HCT116 (cell line): ENCODE measurements at regions not wholly inside any gene's neighbourhood (a gene's known extent, or its start where the extent isn't known, plus 50 kb on each side); places are given as distances from the start of the nearest gene placed in this dataset.

Source experiments
- ATAC-seq: fragments of 200-7000 bp; cut with Tn5 transposase; 2 replicates; pipeline ENCODE4 v1.9.1; 2020; ENCODE audit warnings: mild to moderate bottlenecking, moderate library complexity
- BruUV-seq: library from RNA; stranded (reverse); fragments of 400-500 nt; replicated peaks from 2 replicates; lab custom pipeline; 2021; lab: Mats Ljungman, UMichigan
- CTCF ChIA-PET: fragments of 300-600 bp; sonication (Branson Sonifier 250); formaldehyde crosslinking; loops from one replicate; lab custom pipeline; 2021; ENCODE audit warnings: antibody characterized with exemption; lab: Charles Lee
- POLR2A ChIA-PET: fragments of 300-600, 350-600 bp; sonication (Branson Sonifier 250); formaldehyde crosslinking; loops from one replicate; lab custom pipeline; 2021; ENCODE audit warnings: antibody characterized with exemption; lab: Charles Lee
- RAD21 ChIA-PET, 2 experiments: fragments of 300-600 bp; sonication (Branson Sonifier 250); formaldehyde crosslinking; loops; one replicate each; lab custom pipeline; 2023; ENCODE audit warnings: low total read pairs in 2 of 2; ENCODE audit not compliant: uncharacterized antibody in 2 of 2, unreplicated experiment in 2 of 2, low non-redundant PET in 1 of 2; lab: Charles Lee
- DNase-seq: peaks from one replicate; pipeline ENCODE4 v3.0.0-alpha.2; 2010; ENCODE audit warnings: low read depth, low spot score
- H2AFZ ChIP-seq: fragments of 200-600 bp; shearing (Covaris generic), sonication (generic); 2 replicates; pipeline ENCODE4 v1.6.1; 2017; ENCODE audit warnings: low read depth, mixed run types, mixed read lengths, antibody characterized with exemption, low read length; ENCODE audit not compliant: poor library complexity, severe bottlenecking
- H3K27ac ChIP-seq: 2 replicates; pipeline ENCODE4 v1.5.1; 2012; ENCODE audit warnings: low read depth, low read length
- H3K27me3 ChIP-seq: fragments of 200-600 bp; sonication (generic); 2 replicates; pipeline ENCODE4 v1.6.1; 2016; ENCODE audit warnings: mixed run types, low read length, mixed read lengths; ENCODE audit not compliant: insufficient read depth
- H3K36me3 ChIP-seq, 2 experiments: fragments of 200-500 bp in 1 of 2; fragments of 200-600 bp in 1 of 2; sonication (Bioruptor generic) in 1 of 2; sonication (generic) in 1 of 2; 2 replicates each; pipeline versions ENCODE4 v1.5.1 to v1.6.1; 2014 to 2016; ENCODE audit warnings: low read length in 2 of 2, inconsistent platforms in 1 of 2, mixed read lengths in 1 of 2, mixed run types in 1 of 2; ENCODE audit not compliant: insufficient read depth in 2 of 2, control insufficient read depth in 1 of 2
- H3K4me1 ChIP-seq, 2 experiments: fragments of 200-600 bp in 1 of 2; sonication (generic) in 1 of 2; 2 replicates each; pipeline versions ENCODE4 v1.5.1 to v1.6.1; 2012 to 2017; ENCODE audit warnings: low read length in 2 of 2, inconsistent platforms in 1 of 2, mild to moderate bottlenecking in 1 of 2, mixed read lengths in 1 of 2, mixed run types in 1 of 2, moderate library complexity in 1 of 2; ENCODE audit not compliant: insufficient read depth in 2 of 2, control insufficient read depth in 1 of 2
- H3K4me2 ChIP-seq: fragments of 200-600 bp; sonication (generic); 2 replicates; pipeline ENCODE4 v1.6.1; 2017; ENCODE audit warnings: mixed run types, low read length, mixed read lengths
- H3K4me3 ChIP-seq, 2 experiments: fragments of 200-600 bp in 1 of 2; sonication (generic) in 1 of 2; replicated peaks in 1 of 2; 2 replicates each; pipeline ENCODE4 v1.5.1; 2011 to 2016; ENCODE audit warnings: low read length in 2 of 2, control low read depth in 1 of 2, low read depth in 1 of 2, mild to moderate bottlenecking in 1 of 2, mixed read lengths in 1 of 2, mixed run types in 1 of 2
- H3K79me2 ChIP-seq: fragments of 200-600 bp; sonication (generic); 2 replicates; pipeline ENCODE4 v1.6.1; 2017; ENCODE audit warnings: mild to moderate bottlenecking, mixed run types, low read length, moderate library complexity, mixed read lengths; ENCODE audit not compliant: insufficient read depth
- H3K9ac ChIP-seq: fragments of 200-600 bp; sonication (generic); 2 replicates; pipeline ENCODE4 v1.6.1; 2016; ENCODE audit warnings: low read length, mixed read lengths
- H3K9me2 ChIP-seq: fragments of 200-600 bp; sonication (generic), shearing (Covaris generic); 2 replicates; pipeline ENCODE4 v1.6.1; 2017; ENCODE audit warnings: mixed run types, mild to moderate bottlenecking, moderate library complexity; ENCODE audit not compliant: insufficient read depth
- H3K9me3 ChIP-seq, 2 experiments: fragments of 200-500 bp in 1 of 2; fragments of 200-600 bp in 1 of 2; sonication (Bioruptor generic) in 1 of 2; sonication (generic) in 1 of 2; 2 replicates each; pipeline ENCODE4 v1.6.1; 2014 to 2017; ENCODE audit warnings: low read length in 2 of 2, mixed read lengths in 2 of 2, inconsistent platforms in 1 of 2, low read depth in 1 of 2, mild to moderate bottlenecking in 1 of 2, mixed run types in 1 of 2, moderate library complexity in 1 of 2; ENCODE audit not compliant: control insufficient read depth in 1 of 2, insufficient read depth in 1 of 2
- H4K20me1 ChIP-seq: fragments of 200-600 bp; sonication (generic), shearing (Covaris generic); 2 replicates; pipeline ENCODE4 v1.6.1; 2017; ENCODE audit warnings: mixed run types, mild to moderate bottlenecking, moderate library complexity; ENCODE audit not compliant: insufficient read depth
- ATF3 ChIP-seq: IDR thresholded peaks from 2 replicates; pipeline ENCODE4 v1.6.1; 2012
- CEBPB ChIP-seq: IDR thresholded peaks from 2 replicates; pipeline ENCODE4 v1.6.1; 2012; ENCODE audit warnings: low read depth
- CTCF ChIP-seq, 3 experiments: fragments of 200-600 bp in 1 of 3; sonication (generic) in 1 of 3; IDR thresholded peaks in 2 of 3; conservative IDR thresholded peaks in 1 of 3; 2 replicates each; pipeline ENCODE4 v1.5.1; 2012 to 2017; ENCODE audit warnings: low read depth in 2 of 3, low read length in 2 of 3, antibody characterized with exemption in 1 of 3, borderline replicate concordance in 1 of 3, control low read depth in 1 of 3, mild to moderate bottlenecking in 1 of 3, mixed read lengths in 1 of 3, mixed run types in 1 of 3, moderate library complexity in 1 of 3; ENCODE audit not compliant: insufficient read depth in 1 of 3
- EZH2 ChIP-seq: fragments of 200-600 bp; sonication (generic); IDR thresholded peaks from 2 replicates; pipeline ENCODE4 v1.6.1; 2017; ENCODE audit warnings: antibody characterized with exemption, mixed run types
- MAX ChIP-seq: IDR thresholded peaks from 2 replicates; pipeline ENCODE4 v1.6.1; 2012
- POLR2A ChIP-seq: IDR thresholded peaks from 2 replicates; pipeline ENCODE4 v1.7.0; 2011; ENCODE audit warnings: borderline replicate concordance; ENCODE audit not compliant: insufficient read depth, insufficient read length; ENCODE audit errors: extremely low read depth
- POLR2AphosphoS5 ChIP-seq: IDR thresholded peaks from 2 replicates; pipeline ENCODE4 v1.6.1; 2011; ENCODE audit warnings: mild to moderate bottlenecking, low read depth, low read length, moderate library complexity
- SIN3A ChIP-seq: IDR thresholded peaks from 2 replicates; pipeline ENCODE4 v1.6.1; 2012; ENCODE audit warnings: low read depth
- TCF7L2 ChIP-seq: IDR thresholded peaks from 2 replicates; pipeline ENCODE4 v1.7.0; 2011; ENCODE audit warnings: borderline replicate concordance, inconsistent platforms; ENCODE audit not compliant: insufficient read depth, insufficient read length; ENCODE audit errors: extremely low read depth
- ZFX ChIP-seq: fragments of 450-650 bp; IDR thresholded peaks from 2 replicates; pipeline ENCODE4 v1.6.1; 2017
- intact Hi-C: fragments of 100-400 bp; cut with micrococcal nuclease; formaldehyde crosslinking; loops from 2 replicates; pipeline ENCODE4 v1.10.0; 2022

- Histone ChIP-seq H3K27ac (no peak overlapping the region), H3K27me3 (no peaks in the 10 kb centered on the region), H3K9me2 (no peaks in the 10 kb centered on the region), H3K36me3 (no peaks in the 10 kb centered on the region), H3K9me3 (peaks cover 0 to 21% of the 10 kb centered on the region in 2 experiments; a peak in 2 of 4 replicates), H3K79me2 (no peaks in the 10 kb centered on the region), H3K4me3 (no peak overlapping the region), H3K4me2 (no peak overlapping the region), H3K4me1 (no peaks in the 10 kb centered on the region), H3K9ac (no peak overlapping the region), H2AFZ (no peak overlapping the region), H4K20me1 (no peaks in the 10 kb centered on the region)
- RAD21 ChIA-PET: interaction anchor here (1.1 to 2.9 kb wide), 5 partner anchors 168 to 426 kb away, joined by 4 to 23 read pairs (median 15); no protein-coding TSS in a partner anchor
- no TSS peak for BruUV-seq
- TF ChIP-seq POLR2AphosphoS5 (no peak), ZFX (no peak), EZH2 (no peak), MAX (no peak), CTCF (IDR thresholded peaks at IDR 0.05 in 2 of 3, conservative IDR thresholded peaks at IDR 0.05 in 1 of 3; ENCODE audit: borderline replicate concordance in 1 of 3, insufficient read depth in 1 of 3, low read depth in 2 of 3, low read length in 2 of 3) (no peak), POLR2A (no peak), TCF7L2 (no peak), CEBPB (no peak), ATF3 (no peak), SIN3A (no peak)
- intact Hi-C loops: no loop called here
- POLR2A ChIA-PET: interaction anchor here (0.6 to 1.4 kb wide), 4 partner anchors 63 to 468 kb away, joined by 3 to 5 read pairs (median 4); no protein-coding TSS in a partner anchor
- DNase-seq (no peak), ATAC-seq (no peak)
- CTCF ChIA-PET: interaction anchor here (0.9 to 5.9 kb wide), 9 partner anchors 110 to 425 kb away, joined by 4 to 174 read pairs (median 12); partner anchors contain the start of gene GNAZ
Observed at GRCh38 chr22:22960307-22960706, 72.7 kb downstream of the IGLL5 start.
